ENCODE measurements at regions not wholly inside any gene's neighbourhood (a gene's known extent, or its start where the extent isn't known, plus 50 kb on each side); places are given as distances from the start of the nearest gene placed in this dataset.
A peak's percentile ranks its signal among the peaks of the same experiment; 100 is the strongest.
"Not testable (repeated sequence)": the region's sequence is repeated elsewhere in the genome, so short reads cannot be mapped to it uniquely, and the experiment has no call there.

- Mint-ChIP-seq H3K27ac (no peak overlapping the region), H3K9me3 (no peaks in the 10 kb centered on the region), H3K27me3 (peaks cover 0 to 8% of the 10 kb centered on the region in 2 donors), H3K36me3 (no peaks in the 10 kb centered on the region), H3K4me1 (ENCODE audit: low read depth in 2 of 2) (no peaks in the 10 kb centered on the region), H3K4me3 (no peak overlapping the region)
- no peak for ATAC-seq
- DNase-seq (ENCODE audit: low spot score), result no peak
These were observed 123.7 kb upstream of the FAM20C start for GRCh38 chr7:68629-69028.

DNA sequence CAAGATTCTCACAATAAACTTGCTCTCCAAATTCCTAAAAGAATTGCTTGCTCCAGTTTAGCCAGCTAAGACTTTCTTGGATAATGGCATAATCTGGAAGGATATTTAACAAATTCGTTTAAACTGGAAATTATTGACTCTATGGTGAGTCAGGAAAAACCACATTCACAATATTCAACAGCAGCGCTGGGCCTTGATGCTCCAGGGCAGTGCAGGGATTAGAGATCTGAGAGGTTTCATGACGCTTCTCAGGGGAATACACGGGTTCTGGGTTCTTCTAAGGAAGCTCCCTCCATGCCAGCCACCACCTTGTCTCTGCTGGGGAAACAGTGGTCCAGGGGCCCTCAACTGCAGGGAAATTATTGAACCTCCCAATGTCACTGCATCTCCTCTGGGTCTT lies 123.3 kb upstream of the FAM20C start:
- not testable (repeated sequence) for DNase-seq (ENCODE audit: low spot score); ATAC-seq

DNA sequence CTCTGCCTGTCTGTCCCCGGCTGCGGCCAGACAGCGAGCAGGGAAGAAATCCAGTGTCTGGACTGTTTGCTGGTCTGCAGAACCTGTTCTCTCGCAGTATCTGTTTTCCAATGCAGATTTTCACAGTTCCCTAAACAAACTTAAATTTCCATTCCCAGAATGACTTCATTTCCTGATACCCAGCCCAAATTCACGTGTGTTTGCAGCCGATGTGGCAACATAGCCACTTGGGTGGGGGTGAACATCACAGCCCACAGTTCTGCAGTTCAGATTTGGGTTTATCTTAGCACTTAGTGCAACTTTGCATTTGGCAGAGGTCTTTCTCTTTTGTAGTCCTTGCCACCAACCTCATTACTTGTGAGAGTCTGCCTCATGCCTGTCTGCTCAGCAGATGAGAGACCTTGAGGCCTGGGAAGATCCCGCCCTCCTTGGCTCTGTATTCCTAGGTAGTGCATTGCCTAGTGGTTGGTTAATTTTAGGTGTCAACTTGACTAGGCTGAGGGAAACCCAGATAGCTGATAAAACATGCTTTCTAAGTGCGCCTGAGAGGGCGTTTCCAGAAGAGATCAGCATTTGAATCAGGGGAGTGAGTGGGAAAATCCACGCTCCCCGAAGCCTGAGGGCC lies 122.8 kb upstream of the FAM20C start:
- H3K4me3 Mint-ChIP-seq; H3K27ac Mint-ChIP-seq; H3K9me3 Mint-ChIP-seq; ATAC-seq; H3K27me3 Mint-ChIP-seq; H3K36me3 Mint-ChIP-seq; DNase-seq (ENCODE audit: low spot score); H3K4me1 Mint-ChIP-seq (ENCODE audit: low read depth in 2 of 2): not testable (repeated sequence)

More for the DNA sequence above, 123.3 kb upstream of the FAM20C start:
- H3K9me3 Mint-ChIP-seq; H3K4me1 Mint-ChIP-seq (ENCODE audit: low read depth in 2 of 2); H3K4me3 Mint-ChIP-seq; H3K27ac Mint-ChIP-seq; H3K27me3 Mint-ChIP-seq; H3K36me3 Mint-ChIP-seq: not testable (repeated sequence)

DNA sequence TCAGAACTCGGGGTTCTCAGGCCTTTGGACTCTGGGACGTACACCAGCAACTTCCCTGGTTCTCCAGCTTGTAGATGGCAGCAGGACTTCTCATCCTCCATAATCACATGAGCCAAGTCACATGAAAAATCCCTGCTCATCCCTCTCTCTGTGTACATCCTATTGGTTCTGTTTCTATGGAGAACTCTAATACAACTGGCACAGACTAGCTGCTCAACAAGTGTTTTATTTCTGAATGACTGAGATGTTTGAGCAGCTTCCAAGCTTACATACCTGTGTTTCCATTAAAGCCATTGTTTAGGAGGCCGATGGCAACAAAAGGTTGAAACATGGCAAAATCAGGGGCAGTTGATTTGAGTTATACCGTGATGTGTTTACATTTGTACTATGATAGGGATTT lies 122.2 kb upstream of the FAM20C start:
- not testable (repeated sequence) for H3K9me3 Mint-ChIP-seq, ATAC-seq, H3K36me3 Mint-ChIP-seq

DNA sequence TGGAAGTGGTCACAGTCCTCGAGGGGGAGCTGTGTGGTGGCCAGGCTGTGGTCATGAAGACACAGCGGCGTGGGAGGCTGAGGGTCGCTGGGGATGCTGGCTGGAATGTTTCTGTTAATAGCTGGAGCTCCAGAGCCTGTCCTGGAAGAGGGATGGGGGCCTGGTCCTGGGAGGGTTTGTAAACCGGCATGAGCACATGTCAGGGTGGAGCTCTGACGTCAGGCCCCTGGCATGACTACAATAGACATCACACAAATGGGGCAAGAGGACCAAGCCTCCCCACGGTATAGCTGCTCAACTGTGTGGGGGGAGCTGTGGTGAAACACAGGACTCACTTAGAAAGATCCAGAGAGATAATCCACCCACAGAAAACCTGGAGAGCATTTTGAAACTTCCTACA lies 121.4 kb upstream of the FAM20C start:
- H3K27ac Mint-ChIP-seq; H3K36me3 Mint-ChIP-seq; ATAC-seq; H3K27me3 Mint-ChIP-seq; H3K9me3 Mint-ChIP-seq; DNase-seq (ENCODE audit: low spot score); H3K4me1 Mint-ChIP-seq (ENCODE audit: low read depth in 2 of 2); H3K4me3 Mint-ChIP-seq: not testable (repeated sequence)

More for the DNA sequence above, 122.2 kb upstream of the FAM20C start:
- H3K4me1 Mint-ChIP-seq (ENCODE audit: low read depth in 2 of 2); H3K4me3 Mint-ChIP-seq; H3K27ac Mint-ChIP-seq; DNase-seq (ENCODE audit: low spot score); H3K27me3 Mint-ChIP-seq: not testable (repeated sequence)

DNA sequence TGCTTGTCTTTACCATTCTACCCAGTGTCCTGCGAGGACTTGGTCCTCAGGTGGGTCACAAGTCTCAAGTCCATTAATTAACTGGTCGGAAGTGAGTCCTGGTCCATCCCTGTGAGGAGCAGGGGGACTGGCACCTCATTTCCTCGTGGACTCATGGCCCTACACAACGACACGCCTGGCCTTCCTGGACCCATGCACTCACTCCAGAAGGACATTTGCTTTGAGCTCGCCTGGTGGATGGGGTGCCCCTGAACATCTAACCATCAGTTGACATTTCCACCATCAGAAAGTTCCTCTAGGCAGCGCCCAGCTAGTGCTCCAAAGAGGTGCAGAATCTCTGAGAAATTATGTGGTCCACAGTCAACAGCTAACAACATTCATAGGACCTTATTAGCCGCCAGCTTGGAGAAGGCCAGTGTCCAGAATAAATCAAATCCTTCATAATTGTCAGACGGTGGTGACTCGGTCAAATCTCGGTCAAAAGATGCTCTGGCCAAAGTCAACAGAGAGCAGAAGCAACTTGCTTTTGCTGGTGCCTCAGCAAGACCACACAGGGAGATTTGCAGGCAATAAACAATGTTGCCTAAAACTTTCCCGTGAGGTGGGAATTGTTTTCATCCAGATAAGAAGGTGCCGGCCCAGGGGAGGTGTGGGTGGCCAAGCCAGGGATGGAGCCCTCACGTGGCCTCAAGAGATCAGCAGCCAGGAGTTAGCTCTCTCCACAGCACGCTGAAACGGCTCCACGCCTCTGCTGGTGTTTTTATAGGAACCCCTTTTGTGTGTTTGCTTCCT lies 119.9 kb upstream of the FAM20C start:
- H3K9me3 Mint-ChIP-seq; DNase-seq (ENCODE audit: low spot score); H3K27ac Mint-ChIP-seq; H3K4me1 Mint-ChIP-seq (ENCODE audit: low read depth in 2 of 2); H3K36me3 Mint-ChIP-seq; H3K4me3 Mint-ChIP-seq; H3K27me3 Mint-ChIP-seq: not testable (repeated sequence)
- peak in 1 of 2 donors; percentile 36 for ATAC-seq

DNA sequence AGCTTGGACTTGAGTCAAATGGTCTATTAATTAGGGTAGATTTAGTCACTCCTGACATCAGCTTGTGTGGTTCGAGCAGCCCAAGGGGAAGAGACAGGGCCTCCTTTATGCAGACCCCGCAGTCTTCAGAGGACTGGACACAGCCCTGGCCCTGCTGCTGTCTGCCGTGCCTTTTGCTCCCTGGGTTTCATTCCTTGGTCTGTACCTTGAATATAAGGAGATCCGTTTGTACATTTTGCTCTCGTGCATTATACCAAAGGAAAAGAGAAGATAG lies 119.4 kb upstream of the FAM20C start:
- not testable (repeated sequence) for H3K9me3 Mint-ChIP-seq; H3K4me1 Mint-ChIP-seq (ENCODE audit: low read depth in 2 of 2); H3K27me3 Mint-ChIP-seq; DNase-seq (ENCODE audit: low spot score); H3K27ac Mint-ChIP-seq; H3K36me3 Mint-ChIP-seq; ATAC-seq; H3K4me3 Mint-ChIP-seq

DNA sequence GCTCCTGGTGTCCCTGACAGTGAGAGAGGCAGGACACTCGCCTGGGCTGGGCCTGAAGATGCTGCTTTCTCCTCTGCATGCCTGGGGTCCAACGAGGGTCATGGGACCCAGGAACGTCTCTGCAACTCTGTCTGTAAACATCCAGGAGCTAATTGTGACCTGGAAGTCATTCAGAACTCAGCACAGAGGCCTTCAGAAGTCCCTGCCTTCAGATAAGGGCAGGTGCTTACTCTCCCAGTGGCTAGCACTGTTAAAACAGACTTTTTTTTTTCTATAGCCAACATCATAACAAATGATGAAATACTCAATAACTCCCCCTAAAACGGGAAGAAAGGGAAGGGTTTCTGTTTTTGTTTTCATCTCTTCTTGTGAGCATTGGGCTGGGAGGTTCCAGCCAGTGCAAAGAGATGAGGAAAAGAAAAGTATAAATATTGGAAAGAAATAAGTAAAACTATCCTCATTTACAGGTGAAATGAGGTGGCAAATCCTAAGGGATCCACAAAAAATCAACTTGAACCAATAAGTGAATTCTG lies 118.3 kb upstream of the FAM20C start:
- not testable (repeated sequence) for H3K36me3 Mint-ChIP-seq; ATAC-seq; H3K9me3 Mint-ChIP-seq; H3K27ac Mint-ChIP-seq; H3K4me3 Mint-ChIP-seq; H3K27me3 Mint-ChIP-seq; DNase-seq (ENCODE audit: low spot score); H3K4me1 Mint-ChIP-seq (ENCODE audit: low read depth in 2 of 2)

DNA sequence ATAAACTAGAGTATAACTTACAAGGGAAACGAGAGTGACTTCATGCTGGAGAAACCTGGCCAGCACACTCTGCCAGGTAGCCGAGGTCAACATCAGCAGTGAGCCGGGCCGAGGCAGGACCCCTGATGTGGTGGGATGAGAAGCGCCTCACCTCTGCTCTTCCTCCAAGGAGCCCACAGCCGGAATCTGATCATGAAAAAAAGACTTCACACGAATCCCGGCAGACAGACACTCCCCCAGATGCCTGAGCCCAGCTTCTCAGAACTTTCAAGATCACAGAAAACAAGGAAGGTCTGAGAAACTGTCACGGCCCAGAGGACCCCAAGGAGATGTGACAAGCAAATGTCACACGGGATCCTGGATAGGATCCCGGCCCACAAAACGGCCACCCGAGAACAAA lies 116.9 kb upstream of the FAM20C start:
- not testable (repeated sequence) for DNase-seq (ENCODE audit: low spot score); ATAC-seq; H3K36me3 Mint-ChIP-seq; H3K4me1 Mint-ChIP-seq (ENCODE audit: low read depth in 2 of 2); H3K27ac Mint-ChIP-seq; H3K27me3 Mint-ChIP-seq; H3K9me3 Mint-ChIP-seq; H3K4me3 Mint-ChIP-seq

DNA sequence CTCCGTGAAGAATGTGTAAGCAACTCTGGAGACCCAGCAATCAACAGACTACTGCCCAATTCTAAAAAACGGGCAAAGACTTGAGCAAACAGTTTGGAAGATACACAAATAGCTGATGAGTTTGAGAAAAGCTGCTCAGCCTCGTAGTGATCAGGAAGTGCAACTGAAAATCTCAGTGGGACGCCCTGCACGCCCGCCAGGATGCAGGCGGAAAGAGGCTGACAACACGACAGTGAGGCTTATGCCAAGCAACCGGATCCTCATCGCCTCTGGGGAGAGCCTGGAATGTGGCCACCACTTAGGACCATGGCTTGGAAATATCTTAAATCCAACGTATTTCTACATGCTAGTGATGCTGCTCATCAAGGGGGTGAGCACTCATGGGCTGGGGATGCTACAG lies 116.2 kb upstream of the FAM20C start:
- not testable (repeated sequence) for H3K27ac Mint-ChIP-seq; ATAC-seq; H3K9me3 Mint-ChIP-seq; H3K4me3 Mint-ChIP-seq; H3K36me3 Mint-ChIP-seq; H3K27me3 Mint-ChIP-seq; H3K4me1 Mint-ChIP-seq (ENCODE audit: low read depth in 2 of 2); DNase-seq (ENCODE audit: low spot score)

GRCh38 chr7:76829-77395 lies 115.5 kb upstream of the FAM20C start:
- H3K4me3 Mint-ChIP-seq; ATAC-seq; H3K27me3 Mint-ChIP-seq; DNase-seq (ENCODE audit: low spot score); H3K9me3 Mint-ChIP-seq; H3K27ac Mint-ChIP-seq; H3K4me1 Mint-ChIP-seq (ENCODE audit: low read depth in 2 of 2); H3K36me3 Mint-ChIP-seq: not testable (repeated sequence)

GRCh38 chr7:78862-79261 lies 113.5 kb upstream of the FAM20C start:
- H3K4me1 Mint-ChIP-seq (ENCODE audit: low read depth in 2 of 2); H3K27ac Mint-ChIP-seq; ATAC-seq; H3K4me3 Mint-ChIP-seq; H3K27me3 Mint-ChIP-seq; H3K36me3 Mint-ChIP-seq; DNase-seq (ENCODE audit: low spot score); H3K9me3 Mint-ChIP-seq: not testable (repeated sequence)

GRCh38 chr7:79400-80055 lies 112.8 kb upstream of the FAM20C start:
- H3K4me1 Mint-ChIP-seq (ENCODE audit: low read depth in 2 of 2); H3K9me3 Mint-ChIP-seq; H3K4me3 Mint-ChIP-seq; DNase-seq (ENCODE audit: low spot score); H3K27ac Mint-ChIP-seq; ATAC-seq; H3K27me3 Mint-ChIP-seq; H3K36me3 Mint-ChIP-seq: not testable (repeated sequence)

All from natural killer cell treated with Interleukin-12 subunit alpha and Interleukin-12 subunit beta and Interleukin-15 and Interleukin-18, amount 100 ng/mL, for 72 hours (primary cell).